ENCODE measurements at regions not wholly inside any gene's neighbourhood (a gene's known extent, or its start where the extent isn't known, plus 50 kb on each side); places are given as distances from the start of the nearest gene placed in this dataset.

- TF ChIP-seq CTCF (conservative IDR thresholded peaks at IDR 0.05; ENCODE audit: low read depth, low read length) (no peak), EZH2 (IDR thresholded peaks at IDR 0.05; ENCODE audit: borderline replicate concordance, low read depth, low read length, poor library complexity, severe bottlenecking) (no peak)
Measured at GRCh38 chr1:235049217-235049616, 79.4 kb downstream of the TOMM20 start.
